ENCODE measurements at regions not wholly inside any gene's neighbourhood (a gene's known extent, or its start where the extent isn't known, plus 50 kb on each side); places are given as distances from the start of the nearest gene placed in this dataset.

DNA sequence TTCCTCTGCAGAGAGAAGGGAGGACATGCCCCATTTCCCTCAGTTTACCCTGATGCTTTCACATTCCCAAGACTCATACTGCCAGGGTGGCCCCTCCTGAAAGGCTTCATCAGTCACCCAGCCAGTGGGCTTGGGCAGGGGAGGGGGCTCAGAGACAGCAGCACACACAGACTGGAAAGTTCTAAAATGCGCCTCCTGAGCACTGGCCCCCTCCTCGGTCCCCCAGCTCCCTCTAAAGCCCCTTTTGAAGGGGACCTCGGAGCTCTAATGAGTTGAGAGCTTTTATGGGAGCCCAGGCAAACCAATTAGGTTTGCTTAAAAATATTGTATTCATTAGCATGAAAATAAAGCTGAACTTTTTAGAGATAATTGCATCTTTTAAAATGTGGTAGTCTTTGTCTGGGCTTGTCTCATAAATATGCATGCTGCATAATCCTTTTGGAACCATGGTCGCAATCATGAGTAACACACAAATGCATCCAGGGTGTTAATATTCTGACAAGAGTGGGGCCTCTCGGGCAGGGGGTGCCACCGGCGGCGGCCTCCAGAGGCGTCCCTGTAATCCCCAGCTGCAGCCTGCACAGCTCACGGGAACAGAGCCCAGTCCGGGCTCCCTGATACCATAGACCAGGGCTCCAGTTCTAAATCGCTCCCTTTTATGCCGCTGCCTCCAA, 78.5 kb downstream of the RPLP1 start:
- DNase-seq, result no peak

DNA sequence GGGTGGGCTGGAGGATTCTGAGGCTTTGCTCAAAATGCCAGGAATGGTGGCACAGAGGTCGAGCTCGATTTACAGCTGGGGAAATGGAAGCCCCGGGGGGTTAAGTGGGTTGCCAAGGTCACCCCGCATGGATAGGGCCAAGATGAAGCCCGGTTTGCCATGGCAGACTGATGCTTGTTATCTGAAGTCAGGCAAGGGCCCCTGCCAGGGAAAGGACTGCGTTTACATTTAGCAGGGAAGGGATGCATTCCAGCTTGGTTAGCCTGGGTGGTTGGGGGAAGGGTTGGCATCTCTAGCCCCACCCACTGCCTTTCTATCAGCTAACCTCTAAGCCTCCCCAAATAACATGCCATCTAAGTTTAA, 79.0 kb downstream of the RPLP1 start:
- no peak for DNase-seq

DNA sequence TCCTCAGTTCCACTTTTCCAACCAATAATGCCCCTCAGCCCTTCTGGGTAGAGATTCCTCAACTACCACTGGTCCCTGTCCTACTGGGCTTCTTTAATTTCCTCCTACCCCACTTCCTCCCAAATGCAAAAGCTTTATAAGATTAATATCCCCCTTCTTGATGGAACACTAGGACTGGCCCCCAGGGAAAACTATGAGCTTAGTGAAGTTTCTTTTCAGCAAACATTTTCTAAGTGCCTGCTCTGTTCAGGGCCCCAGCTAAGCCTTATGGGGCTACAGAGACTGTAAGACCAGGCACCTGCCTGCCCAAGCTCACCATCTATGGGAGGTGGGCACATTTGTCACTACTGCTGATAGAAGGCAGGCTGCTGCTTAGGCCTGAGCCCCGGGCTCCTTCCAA, 79.4 kb downstream of the RPLP1 start:
- DNase-seq, result no peak

DNA sequence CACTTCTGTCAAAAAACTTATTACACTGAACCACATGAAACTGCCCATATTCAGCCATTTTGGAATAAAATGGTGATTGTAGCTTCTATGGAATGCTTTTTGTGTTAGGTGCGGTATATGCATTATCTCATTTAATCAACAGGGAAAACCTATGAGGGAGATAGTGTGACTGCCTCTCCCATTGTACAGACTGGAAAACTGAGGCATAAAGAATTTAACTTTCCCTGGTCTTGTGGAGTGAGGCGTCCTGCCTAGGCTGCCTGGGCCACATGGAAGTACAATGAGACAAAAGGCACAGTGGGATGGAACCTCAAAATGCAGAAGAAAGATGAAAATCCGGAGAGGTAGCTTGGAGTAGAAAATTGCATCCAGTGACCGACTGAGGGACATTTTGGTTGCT, 80.2 kb downstream of the RPLP1 start:
- no peak for DNase-seq

DNA sequence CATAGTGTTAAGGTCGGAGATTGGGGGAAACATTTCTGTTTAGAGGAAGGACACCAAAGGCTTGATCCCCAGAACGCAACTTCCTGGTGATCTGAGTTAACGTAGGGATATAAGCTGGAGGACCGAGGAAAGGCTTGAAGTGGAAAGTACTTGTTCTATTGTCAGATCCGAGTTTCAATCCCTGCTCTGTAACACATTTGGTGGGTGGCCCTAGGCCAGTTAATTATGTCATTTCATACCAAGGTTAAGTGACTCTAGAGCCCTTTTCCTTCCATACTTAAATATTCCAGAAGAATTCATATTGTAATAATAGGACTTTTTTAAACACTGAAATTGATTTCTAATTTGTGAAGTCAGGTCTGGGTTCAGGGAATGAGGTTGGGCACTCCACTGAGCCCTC, 80.9 kb downstream of the RPLP1 start:
- DNase-seq, result no peak

DNA sequence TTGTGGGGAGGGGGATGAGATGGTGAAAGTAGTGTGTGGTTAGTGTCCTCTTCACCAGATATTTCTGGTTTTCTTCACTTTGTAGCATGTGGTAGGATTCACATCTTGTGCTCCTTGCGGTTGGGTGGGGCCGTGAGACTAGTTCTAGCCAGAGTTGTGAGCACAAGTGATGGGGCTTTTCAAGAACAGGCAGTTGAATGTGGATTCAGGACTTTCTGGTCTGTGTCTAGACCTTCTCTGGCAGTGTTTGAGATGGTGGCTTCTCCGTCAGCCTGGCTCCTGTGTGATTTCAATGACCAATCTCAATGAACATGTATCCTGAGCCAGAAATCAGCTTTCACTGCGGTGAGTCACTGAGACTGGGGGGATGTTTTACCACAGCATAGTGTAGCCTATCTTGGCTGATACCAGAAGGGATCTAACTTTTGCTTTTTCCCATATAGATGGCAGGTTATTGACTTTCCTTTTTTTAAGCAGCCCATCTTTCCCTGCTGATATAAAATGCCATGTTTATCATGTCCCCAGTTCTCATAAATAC, 82.6 kb downstream of the RPLP1 start:
- no peak for DNase-seq

DNA sequence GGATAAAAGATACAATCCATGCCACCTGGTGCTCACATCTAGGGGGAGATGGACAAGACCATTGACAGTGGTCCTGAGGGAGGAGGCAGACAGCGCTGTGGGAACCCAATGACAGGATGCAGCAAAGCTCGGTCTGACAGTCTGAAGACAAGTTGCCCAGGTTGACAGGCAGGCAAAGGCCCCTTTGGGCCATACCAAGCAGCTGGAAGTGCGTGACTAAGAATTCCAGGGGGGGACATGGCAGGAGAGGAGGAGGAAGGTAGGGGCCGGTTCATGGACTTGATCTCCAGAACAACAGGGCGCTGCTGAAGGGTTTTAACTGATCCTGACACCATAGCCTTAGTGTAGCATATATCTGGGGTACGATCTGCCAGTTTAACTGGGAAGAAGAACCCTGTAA, 83.4 kb downstream of the RPLP1 start:
- no peak for DNase-seq

DNA sequence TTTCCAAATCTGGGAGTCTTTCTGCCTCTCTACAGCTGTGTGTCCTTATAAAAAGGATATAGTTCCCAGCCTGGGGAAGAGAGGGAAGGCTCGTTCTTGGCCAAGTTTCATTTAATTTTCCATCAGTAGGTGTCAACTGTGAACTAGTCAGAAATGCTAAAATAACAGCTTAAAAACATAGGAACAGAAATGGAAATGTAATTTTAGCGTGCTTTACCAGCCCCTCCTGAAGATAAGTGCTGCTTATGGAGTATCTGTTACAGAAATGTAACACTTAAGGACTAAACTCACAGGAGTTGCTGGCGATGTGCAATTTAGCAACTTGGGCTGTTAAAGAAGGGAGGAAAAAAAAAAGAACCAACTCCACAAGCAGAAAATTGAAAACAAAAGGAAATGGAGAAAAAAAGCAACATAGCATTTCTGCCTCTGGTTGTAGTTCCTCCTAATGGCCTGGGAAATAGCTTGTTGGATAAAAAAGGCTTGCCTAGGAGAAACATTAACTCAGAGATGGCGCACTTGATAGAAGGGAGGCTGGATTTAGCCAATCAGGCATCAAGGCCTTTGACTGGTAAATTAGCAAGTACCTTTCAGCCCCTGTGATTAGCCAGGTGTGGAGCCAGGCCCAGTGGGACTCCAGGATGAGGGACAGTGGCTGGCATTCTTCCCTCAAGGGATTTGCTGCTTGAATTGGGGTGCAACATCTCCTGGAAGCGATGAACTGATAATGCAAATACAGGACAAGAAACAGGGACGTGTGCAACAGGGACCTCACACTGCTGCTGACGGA, 84.3 kb downstream of the RPLP1 start:
- no peak for DNase-seq

DNA sequence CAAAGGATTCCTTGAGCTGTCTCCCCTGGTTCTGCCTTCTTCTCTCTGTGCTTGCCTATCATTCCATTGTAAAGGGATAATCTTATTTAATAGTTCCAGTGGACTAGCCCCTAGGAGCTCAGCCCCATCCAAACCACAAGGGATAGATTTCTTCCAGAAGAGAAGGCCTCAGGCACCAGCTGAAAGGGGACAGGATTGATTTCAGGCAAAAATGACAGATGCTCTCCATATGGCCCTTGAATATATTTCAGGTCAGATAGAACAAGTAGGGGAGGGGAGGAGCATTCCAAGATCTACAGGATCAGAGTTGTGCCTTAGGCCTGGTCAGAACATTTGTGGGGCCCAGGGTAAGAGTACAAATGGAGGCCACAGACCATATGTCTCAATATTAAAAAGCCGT, 85.3 kb downstream of the RPLP1 start:
- DNase-seq, result no peak

DNA sequence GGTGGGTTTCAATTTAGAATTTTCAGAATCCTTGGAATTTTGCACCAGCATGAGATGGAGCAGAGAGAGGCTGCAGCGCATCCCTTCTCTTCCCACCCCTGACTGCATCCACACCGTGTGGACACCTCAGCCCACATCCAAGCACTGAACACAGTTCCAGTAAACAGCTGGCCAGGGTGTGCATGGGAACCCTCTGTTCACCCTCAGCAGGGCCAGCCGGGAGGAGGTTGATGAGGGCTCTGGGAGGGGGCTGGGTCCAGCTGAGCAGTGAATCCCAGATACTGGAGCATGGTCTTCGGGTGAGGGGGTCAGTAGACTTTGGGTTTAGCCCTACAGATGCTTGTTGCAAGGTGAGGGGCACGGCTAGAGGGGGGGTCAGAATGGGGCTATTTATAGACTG, 85.8 kb downstream of the RPLP1 start:
- DNase-seq, result no peak

DNA sequence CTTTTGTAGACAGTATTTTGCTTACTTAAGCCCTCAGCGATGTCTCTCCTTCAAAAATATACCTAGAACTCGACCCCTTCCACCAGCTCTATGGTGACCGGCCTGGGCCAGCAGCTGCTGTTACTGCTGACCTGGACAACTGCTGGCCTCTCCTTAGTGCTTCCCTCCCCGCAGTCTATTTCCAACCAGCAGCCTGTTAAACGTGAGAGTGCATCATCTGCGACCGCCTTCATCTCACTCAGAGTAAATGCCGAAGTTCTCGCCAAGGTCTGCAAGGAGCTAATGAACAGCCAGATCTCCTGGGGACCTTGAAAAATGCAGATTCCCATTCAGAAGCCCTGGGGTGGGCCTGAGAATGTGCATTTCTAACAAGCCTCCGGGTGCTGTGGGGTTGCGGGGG, 86.7 kb downstream of the RPLP1 start:
- no peak for DNase-seq

DNA sequence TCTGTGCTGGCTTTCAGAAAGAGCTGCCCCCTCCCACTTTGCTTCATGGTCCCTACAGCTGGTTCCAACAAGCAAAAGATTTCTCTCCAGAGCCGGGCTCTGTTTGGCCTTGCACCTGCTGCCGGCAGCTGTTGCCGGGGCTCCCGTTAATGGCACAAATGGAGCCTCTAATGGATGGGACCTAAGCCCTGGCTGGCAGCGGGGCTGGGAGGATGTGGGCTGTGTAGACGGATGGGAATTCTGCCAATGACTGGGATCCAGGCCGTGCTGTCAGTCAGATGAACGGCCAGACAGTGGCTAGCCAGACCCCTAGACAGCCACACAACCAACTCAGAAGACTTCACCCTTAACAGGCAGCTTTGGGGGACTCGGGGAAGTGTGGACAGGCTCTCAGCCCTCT, 88.0 kb downstream of the RPLP1 start:
- no peak for DNase-seq

DNA sequence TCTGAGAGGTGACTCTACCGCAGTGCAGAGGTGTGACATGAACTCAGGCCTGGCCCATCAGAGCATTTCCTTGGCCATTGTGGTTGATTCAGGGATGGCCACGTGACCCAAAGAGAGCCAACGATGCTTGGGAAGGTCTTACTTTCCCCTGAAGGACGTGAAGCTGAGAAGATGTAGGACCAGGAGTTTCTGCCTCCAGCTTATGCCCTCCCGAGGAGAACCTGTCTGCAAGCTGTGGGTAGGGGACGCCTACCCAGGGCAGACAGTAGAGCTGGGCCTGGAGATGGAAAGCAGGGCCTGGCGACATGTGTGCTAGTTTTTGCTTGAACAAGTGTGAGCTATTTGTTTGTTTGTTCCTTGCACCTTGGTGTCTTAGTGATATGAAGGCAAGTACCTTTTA, 89.4 kb downstream of the RPLP1 start:
- no peak for DNase-seq

DNA sequence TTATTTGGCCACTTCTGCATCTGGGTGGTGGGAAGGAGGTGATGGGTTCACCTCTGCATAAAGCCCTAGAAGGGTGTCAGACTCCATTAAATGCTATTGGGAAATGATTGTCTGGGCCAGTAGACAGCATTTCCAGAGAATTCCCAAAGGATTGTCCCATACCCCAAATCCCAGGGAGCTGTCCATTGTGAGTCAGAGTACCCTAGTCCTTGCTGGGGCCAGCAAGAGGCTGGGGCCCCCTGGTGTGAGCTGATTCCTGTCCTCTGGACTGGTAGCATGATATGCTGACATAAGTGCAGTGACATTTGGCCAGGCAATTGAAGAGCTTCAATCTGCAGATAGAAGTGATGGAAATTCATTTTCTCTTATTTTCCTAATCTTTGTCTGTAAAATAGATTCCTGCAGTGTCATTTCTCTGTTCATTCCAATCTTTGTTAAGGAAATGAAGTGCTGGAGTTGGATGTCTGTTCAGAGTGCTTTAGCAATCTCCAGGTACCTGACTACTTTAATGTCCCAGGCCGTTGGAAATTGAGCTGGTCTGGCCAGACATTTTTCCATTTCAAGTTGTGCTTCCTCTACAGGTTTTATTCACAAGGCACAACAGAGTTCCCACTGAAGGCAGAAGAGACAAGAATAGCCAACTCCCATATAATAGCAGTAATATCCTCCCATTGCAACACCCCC, 91.2 kb downstream of the RPLP1 start:
- DNase-seq, result no peak

DNA sequence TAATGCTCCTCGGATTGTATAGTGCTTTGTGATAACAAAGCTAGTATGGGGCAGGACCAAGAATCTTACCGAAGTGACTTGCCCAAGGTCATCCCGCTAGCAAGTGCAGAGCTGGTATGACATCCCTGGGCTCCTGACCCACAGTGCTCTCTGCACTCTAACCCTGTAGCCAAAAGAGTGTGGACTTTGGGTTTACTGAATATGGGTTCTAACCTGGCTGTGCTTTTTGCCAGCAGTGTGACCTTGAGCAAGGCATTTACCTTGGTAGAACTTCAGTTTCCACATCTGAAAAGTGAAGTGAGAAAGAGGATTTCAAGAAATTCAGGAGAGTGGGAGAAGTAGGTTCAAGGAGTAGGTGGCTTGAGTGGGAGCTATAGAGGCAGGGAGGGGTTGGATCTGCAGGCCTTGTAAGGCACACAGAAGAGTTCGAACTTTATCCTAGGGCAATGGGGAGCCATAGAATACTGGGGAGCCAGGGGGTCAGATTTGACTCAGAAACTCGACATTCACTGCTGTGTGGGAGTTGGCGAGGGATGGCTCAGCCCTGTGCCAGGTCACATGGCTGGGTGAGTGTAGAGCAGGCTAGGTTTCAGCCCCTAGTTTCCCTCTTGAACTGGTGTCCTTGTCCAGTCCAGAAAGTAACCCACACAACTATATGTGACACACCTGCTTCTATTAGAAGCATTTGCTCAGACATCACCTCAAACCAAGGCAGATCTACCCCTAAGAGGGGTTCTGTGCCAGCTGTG, 91.9 kb downstream of the RPLP1 start:
- no peak for DNase-seq

DNA sequence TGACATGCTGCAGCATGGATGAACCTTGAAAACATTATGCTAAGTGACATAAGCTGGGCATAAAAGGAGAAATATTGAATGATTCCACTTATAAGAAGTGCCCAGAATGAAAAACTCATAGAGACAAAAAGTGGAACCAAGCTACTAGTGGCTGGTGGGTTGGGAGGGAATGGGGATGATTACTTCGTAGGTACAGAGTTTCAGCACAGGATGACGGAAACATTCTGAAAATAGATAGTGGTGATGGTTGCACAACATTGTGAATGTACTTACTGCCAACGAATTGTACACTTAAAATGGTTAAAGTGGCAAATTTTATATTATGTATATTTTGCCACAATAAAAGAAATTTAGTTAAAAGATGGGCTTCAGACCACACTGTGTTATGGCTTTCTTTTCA, 93.6 kb downstream of the RPLP1 start:
- no peak for DNase-seq

DNA sequence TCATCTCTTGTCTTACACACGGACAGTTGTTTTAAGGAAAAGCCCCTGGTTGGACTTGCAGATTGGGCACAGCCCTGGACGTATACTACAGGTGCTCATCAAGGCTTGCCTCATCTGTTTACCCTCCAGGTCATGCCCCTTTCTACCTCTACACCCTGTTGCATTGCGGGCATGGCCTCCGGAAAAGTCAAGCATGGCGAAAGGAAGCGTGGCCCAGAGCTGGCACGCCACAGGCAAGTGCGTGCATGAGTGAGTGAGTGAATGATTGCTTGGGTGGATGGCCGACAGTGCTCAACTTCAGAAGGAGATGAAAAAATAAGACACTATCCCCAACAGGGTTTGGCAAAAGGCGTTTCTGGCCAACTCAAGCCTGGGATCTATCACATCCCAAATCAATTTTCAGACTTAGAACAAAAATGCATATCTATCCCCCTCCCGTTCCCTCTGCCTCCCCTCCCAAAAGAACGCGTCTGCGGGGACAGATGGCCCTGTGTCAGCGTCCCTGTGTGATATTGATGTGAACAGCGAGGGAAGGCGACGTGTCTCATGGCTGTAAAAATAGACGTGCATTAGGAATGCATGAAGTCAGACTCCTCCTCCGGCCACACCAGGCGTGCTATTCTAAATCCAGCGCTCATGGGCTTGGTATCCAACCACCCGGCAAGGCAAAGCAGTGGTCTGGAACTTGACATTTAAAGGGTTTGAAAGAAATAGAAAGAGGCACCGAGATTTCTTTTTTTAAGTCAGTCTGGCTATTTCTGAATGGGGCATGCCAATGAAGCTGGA, 96.0 kb downstream of the RPLP1 start:
- no peak for DNase-seq

DNA sequence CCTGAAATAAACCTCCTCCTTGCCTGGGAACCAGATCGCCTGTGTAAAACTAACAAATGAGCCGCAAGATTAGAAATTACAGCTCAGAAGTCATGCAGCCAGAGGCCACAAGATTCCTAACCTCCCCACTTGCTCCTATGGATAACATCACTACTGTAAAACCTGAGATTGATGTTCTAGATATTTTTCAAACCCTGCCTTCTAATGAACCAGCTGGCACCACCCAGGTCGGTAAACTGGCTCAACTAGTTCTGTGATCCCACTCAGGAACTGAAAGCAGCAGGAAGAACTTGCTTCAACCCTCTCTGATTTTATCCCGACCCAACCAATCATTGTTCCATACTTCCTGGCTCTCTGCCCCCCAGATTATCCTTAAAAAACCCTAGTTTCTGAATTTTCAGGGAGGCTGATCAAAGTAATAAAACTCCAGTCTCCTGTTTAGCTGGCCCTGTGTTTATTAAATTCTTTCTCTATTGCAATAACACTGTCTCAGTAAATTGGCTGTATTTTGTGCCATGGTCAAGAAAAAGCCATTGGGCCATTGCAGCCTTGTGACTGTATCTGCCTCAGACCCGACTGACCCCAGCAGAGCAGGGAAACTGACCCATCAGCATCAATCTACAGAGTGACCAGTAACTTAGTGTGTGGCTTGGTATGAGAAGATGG, 98.9 kb downstream of the RPLP1 start:
- DNase-seq, result no peak

DNA sequence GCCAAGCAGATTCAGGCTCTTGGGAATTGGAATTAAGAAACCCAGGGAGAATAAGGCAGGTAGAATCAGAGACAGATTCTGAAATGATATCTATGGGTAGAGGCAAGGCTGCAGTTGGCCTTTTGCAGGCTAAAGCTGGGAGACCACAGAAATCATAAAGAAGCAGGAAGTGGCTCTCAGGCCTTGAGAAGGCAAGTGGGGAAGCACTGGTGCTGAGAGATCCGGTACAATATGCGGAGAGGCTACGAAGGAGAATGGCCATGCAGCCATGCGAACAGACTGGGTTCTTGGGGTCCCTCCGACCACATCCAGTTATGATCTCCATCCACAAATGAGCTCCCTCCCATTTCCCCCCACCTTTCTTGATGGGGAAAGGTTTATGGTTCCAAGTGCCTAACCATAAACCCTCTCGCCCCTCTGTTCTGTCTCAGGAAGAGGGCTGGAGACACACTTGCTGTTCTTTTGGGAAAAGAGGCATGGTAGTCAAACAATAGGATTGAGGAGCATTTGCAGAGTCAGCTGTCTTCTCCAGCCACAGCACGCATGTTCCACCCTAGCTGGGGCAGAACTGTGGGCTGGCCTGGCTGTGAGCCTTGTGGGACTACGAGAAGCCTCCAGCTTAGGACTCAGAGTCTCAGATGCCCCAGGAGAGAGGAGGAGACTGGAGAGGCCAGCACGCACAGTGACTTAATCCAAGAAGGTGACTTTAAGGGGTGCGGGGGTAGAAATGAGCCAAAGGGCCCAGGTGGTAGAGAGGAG, 99.6 kb downstream of the RPLP1 start:
- no peak for DNase-seq

DNA sequence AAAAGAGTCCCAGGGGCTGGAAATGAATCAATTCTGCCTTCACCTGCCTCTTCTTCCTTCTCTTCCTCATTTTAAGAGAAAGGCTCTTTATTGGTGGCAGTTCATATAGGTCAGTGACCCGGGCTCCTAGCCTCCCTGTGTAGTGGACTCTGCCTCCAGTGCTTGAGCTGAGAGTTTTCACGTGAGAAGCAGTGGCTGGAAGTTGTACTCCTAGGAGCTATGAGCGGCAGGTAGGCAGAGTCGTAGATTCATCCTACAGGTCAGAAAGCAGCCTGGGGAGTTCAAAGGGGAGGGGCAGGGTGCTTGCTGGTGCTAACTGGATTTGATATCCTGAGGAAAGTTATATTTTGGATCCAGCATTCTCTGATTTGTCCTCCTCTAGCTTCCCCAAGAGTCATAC, 101.1 kb downstream of the RPLP1 start:
- DNase-seq, result no peak

Measured in stimulated activated CD4-positive, alpha-beta T cell treated with anti-CD3 and anti-CD28 coated beads, Interleukin-12 subunit alpha, Interleukin-12 subunit beta, amount 100 ng/mL, for 4 hours (primary cell).